NCI-H2029 treated with DMSO at 0.1 percent for 48 hours (cell line): ENCODE measurements at regions not wholly inside any gene's neighbourhood (a gene's known extent, or its start where the extent isn't known, plus 50 kb on each side); places are given as distances from the start of the nearest gene placed in this dataset.

ENCODE experiments used
- DNase-seq: peaks from one replicate; lab custom pipeline; 2025; lab: John Stamatoyannopoulos, UW

DNA sequence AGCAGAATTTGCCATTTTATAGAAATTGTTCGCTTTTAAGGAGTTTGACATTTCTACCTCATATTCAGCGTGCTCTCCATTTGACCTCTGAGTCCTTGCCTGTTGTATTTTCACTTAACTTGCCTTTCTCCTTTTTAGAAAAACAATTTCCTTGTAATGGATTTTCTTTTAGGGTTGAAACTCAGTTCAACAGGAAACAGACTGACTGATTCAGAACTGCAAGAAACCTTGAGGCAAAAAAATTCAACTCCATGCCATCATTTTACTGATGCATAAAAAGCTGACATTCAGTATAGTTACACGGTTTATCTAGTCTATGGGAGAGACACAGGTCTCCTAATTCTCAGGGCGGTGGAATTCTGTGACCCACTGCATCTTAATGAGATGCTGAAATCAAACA lies 59.8 kb downstream of the MRPS30 start:
- no peak for DNase-seq

DNA sequence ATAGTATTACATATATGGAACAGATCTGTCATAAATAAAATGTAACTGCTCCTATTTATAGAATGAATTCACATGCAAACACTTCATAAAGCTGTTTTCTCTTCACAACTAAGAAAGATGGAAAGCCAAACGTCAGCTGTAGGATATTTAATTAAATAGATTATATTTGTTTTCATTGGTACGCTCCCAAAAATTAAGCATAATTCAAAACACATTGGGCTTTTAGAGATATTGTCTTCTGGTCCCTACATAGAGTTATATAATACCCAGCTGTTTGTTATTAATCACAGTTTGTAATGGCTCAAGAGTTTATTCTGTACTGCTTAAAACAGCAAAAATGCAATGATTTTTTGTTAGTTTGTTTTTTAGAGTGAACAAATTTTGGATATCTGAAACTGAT lies 61.2 kb downstream of the MRPS30 start:
- DNase-seq, result no peak

DNA sequence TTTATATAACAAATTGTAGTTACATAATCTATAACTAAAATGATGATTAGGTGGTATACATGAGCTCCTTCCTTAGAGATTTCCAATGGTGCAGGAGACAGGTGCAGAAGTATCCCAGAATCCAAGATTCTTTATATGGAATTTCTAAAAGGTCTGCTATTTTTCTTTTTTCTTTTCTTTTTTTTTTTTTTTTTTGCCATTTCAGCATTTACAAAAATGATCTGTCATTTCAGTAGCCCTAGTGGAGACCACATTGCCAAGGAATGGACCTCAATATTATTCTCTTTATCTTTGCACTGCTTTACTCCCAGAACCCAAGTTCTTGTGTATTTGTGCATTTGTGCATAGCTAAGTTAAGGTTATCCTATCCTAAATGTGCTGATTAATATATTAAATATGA lies 61.7 kb downstream of the MRPS30 start:
- DNase-seq, result no peak

DNA sequence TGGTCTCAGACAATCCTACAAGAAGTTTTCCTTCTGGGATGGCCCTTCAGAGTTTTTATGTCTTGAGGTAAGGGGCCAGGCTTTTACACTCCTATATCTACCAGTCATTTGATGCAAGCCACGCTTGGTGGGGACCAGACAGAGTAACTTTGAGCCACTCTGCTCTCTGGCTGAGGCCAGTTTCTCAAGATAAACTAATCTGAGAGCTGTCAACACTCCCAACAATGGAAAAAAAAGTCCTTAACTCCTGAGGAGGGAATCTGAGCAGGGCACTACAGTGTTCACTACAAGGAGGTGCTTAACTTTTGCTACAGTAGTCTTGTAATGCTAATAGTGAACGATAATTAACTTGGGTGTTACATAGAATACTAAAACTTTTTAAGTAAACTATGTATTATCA lies 62.7 kb downstream of the MRPS30 start:
- no peak for DNase-seq

DNA sequence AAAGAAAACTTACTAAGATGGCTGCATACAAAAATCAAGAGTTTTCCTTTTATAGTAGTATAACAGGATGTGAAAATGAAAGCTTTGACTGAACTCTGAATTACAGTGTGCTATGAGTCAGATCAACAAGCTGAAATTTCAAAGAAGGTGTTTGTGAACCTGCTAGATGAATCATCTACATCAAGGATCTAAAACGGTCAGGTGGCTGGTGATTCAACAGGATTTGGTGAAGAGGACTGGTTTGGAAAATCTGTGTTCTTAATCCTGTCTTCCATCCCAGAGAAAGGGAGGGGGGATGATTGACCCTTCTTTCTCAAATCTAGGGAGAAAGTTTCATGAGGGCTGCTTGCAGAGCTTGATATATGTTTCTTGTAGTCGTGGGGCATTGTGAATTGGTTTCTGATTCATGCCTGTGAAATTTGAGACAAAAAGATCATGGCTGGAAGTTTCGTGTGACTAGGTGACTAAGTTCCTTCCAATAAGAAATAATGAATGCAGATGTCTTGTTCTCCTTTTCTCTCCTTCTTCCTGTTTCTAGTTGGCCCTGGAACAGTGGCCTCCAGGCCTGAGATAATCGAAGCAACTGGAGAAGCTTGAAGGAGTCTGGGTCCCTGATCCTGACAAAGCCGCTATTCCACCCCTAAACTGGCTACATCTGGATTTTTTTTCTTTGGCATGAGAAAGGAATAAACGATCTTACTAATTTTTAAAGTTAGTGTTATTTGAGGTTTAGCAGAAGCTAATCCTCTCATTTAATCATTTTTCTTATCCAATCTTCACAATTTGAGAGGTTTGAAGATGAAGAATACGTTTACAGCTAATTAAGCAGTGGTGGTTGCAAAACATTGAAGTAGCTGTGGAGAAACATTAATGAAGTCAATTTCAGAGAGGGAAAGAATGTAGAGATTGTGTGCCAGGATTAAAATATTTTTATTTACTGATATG lies 67.2 kb downstream of the MRPS30 start:
- DNase-seq, result no peak

DNA sequence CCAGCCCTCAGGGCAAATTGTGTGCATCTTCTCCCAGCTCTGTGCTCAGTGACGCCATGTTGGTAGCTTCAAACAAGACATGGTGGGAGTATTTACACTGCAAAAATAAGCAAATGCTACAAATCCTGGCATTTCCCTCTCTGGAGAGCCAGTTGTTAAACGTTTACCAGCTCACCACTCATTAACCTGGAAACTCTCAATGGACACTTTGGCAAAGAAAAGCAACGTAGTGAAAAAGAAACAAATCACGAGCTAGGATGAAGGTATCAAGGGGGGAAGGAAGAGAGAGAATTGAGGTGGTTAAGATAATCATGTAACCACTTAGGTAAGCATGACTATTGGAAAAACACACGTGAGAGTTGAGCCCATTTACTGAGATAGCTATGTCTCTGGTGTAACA lies 72.5 kb downstream of the MRPS30 start:
- no peak for DNase-seq

DNA sequence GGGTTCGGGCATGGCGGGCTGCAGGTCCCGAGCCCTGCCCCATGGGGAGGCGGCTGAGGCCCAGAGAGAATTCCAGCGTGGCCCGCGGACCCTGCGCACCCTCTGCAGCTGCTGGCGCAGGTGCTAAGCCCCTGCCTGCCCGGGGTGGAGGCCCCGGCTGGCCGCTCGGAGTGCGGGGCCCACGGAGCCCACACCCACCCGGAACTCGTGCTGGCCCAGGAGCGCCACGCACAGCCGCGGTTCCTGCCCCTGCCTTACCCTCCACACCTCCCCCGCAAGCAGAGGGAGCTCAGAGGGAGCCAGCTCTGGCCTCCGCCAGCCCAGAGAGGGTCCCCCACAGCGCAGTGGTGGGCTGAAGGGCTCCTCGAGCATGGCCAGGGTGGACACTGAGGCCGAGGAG lies 75.3 kb downstream of the MRPS30 start:
- DNase-seq, result no peak

DNA sequence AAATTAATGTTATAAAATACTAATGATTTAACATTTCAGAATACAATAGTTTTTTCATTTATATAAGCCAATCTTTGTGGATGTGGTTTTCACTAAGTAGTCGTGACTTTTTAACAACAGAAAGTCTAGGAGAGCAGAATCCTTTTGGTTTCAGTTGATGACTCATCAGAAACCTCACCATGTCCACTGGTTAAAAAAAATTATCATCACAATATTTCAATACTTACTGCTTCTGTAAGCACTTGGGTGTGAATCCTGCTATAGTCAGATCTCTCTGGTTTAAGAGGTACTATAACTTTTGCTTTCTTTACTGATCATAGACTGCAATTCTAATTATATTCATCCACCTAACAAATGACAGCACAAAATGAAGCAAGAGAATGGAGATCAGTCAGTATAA lies 77.2 kb downstream of the MRPS30 start:
- no peak for DNase-seq

DNA sequence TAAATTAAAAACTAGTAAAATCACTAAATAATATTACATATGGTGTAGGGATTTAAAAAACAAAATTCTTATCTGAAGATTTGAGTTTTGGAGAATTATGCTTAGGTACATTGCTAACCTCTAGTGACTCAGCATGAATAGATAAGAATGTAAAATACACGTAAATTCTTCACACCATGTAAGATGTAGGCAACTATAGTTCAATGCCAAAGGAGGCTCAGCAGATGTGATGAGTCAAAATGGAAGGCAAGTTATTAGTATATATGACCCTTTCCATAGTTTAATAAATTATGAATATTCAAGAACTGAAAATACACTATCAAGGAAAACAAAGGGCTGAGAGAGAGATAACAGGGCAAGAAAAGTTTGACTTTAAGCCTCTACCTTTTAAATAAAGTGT lies 79.0 kb downstream of the MRPS30 start:
- DNase-seq, result no peak

DNA sequence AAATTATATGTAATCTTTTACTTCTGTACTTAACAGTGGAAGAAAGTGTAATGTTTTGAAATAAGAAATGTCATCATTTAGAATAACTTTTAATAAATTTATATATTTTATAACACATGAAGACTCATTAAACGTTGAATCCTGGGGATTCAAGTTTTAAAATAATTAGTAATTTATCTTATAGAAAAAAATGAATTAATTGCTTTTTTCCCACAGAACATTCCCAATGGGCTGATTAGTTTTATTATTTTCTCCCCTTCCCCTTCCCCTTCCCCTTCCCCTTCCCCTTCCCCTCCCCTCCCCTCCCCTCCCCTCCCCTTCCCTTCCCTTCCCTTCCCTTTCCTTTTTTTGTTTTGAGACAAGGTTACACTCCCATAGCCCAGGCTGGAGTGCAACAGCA lies 79.7 kb downstream of the MRPS30 start:
- no peak for DNase-seq

DNA sequence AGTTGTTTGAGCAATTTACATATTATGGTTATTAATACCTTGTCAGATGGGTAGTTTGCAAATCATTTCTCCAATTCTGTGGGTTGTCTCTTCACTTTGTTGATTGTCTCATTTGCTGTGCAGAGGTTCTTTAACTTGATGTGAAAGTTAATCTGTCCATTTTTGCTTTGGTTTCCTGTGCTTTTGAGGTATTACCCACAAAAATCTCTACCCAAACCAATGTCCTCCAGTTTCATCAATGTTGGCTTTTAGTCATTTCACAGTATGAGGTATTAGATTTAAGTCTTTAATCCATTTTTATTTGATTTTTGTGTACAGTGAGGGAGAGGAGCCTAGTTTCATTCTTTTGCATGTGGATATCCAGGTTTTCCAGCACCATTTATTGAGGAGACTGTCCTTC lies 82.4 kb downstream of the MRPS30 start:
- DNase-seq, result no peak

DNA sequence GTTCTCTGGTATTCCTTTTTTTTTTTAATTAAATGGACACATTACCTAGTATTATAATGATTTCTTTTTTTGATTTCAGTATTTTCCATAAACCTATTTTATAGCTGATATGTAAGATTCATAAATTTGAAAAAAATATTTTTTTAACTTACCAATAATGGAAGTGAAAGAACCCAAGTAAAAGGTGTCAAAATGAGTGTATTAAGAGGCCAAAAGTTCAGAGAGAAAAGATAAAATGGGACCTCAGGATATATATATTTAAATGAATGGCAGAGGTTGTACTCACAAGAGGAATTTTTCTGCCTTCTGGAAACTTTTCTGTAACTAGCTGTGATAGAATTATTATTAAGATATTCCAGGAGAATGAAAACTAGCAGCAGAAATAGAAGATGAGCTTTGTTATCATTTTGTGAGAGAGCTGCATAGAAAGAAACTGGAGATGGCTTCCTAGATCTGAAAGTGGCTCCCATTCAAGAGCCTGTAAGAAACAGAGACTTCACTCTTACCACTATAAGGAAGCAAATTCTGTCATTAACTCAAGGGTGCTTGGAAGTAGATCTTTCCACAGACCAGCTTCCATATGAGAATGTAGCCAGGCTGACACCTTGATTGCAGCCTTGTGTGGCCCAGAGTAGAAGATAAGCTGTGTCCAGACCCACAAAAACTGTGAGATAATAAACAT lies 91.7 kb downstream of the MRPS30 start:
- DNase-seq, result no peak

DNA sequence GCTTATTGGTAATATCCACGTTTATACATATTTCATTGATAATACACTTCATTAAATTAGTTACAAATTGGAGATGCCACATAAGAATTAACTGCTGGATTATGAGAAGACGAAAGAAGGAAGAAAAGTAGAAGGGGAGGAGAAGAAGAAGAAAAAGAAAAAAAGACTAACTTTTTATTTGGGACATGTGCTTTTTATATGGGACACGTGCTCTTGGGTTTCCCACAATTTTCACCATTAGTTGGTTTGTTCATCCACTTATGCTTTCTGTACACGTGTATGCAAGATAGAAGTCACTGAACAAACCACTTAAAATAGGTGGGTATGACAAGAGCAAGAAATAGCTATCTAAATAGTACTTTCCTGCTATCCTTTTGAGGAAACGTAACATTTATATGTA lies 98.6 kb downstream of the MRPS30 start:
- DNase-seq, result no peak

DNA sequence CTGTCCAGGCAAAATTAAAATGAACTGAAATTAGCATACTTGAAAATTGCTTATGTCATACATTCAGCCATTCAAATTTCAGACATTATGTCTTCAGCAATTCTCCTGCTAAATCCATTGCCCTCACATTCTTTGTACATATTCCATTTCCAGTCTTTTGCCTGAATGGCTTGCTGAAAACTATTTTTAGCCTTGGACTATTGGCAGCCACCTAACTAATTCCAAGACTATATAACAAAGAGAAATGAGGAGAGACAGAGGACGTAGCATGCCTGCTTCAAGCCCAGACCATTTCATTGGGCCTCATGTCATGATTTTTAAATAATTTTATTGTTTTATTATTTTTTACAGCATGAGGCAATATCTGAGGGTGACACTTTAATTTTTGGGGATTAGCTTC lies 100.3 kb downstream of the MRPS30 start:
- DNase-seq, result no peak

DNA sequence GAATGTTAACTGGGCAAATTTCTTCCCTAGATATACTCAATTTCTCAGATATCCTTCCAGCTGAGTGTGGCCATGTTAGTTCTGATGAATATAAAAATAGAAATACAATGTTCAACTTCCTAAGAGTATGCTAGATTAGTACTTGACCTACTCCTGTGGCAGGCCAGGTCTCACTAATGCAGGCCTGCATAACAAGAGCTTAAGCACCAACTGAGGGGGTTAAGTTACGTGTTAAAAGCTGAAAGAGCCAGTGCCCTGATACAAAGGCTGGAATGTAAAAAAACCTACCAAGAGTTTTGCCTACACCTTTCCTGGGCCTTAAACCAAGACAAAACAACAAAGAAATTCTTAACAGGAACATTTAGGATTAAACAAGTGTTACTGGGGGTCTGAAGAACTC lies 102.8 kb downstream of the MRPS30 start:
- no peak for DNase-seq

DNA sequence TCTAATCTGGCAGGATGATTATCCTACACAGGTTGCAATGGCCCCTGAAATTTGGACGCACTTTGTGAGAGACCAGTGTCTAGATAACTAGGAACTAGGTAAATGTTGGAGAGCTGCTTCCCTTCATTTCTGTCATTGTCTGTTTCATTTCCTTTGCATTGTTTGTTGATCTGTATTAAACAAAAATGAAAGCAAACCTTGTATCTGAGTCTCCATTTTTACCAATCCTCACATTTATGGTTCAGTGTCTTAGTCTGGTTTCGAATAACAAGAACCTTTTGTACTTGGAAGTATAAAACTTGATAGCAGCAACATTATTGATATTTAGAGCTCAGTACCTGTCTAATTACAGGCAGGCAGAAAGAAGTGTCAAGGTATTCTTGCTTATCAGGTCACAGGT lies 105.5 kb downstream of the MRPS30 start:
- DNase-seq, result no peak

DNA sequence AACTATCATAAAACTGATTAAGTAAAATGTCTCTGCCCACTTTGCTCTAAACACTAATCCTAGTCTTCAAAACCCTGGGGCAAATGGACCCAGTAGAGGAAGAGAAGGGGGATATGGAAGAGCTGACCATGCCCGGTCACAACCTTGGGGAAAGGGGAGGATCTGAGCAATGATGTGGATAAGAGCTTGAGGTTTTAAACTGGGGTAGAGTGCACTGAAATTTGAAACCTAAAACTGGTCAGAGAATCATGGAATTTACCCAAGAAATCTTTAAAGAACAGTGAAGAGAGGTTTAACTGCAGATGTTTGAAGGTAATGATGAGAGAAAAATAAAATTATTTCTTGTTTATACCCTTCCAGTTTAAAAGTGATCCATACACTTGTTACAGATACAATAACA lies 110.8 kb downstream of the MRPS30 start:
- DNase-seq, result no peak

DNA sequence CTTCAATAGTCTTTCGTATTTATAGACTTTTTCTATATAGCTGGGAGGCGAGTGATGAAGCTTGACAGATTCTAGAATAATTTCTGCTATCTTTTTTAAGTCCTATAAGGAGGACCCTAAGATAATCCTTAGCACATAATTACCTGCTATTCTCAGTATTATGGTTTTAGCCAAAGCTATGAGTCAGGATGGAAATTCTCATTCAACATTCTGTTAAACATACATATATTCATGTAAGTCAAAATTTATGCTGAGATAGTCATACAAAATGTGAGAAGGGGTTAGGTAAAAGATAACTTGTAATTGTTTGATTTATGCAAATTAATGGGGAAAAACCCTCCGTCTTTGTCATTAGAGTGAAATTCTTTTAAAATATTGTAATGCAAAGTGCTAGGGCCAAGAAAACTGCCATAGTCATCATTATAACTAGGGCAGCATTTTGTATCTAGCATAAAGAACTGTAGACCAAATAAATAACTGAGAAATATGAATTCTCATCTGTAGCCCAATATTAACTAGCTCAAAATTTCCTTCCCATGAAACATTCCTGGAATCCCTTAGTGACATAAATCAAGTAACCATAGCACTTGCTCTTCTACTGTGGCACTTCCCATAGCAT lies 118.5 kb downstream of the MRPS30 start:
- no peak for DNase-seq

DNA sequence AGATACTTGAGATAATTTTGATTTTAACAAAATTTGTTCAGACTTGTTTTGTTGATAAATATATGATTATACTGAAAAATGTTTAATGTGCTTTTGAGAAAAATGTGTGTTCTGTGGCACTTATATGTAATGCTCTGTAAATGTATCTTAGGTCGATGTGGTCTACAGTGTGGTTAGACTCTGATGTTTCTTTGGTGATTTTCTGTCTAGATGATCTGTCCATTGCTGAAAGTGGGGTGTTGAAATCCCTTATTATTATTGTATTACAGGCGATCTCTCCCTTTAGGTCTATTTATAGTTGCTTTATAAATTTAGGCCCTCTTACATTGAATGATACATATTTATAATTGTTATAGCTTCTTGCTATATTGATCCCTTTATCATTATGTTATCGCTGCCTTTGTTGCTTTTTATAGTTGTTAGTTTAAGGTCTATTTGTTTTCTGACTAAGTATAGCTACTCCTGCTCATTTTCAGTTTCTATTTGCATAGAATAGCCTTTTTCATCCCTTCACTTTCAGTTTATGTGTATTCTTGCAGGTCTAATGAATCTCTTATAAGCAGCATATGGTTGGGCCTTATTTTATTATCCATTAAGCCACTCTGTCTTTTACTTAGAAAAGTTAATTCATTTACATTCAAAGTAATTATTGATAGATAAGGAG lies 124.3 kb downstream of the MRPS30 start:
- no peak for DNase-seq

DNA sequence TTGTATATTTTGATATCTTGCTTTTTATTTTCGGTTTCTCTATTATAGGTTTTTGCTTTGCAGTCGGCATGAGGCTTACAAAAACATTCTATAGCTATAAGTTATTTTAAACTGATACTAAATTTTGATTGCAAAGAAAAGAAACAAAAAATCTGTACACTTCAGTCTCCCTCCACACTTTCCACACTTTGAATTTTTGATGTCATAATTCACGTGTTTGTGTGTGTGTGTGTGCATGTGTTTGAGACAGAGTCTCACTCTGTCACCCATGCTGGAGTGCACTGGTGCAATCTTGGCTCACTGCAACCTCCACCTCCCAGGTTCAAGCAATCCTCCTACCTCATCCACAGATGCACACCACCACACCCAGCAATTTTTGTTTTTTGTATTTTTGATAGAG lies 124.9 kb downstream of the MRPS30 start:
- no peak for DNase-seq

DNA sequence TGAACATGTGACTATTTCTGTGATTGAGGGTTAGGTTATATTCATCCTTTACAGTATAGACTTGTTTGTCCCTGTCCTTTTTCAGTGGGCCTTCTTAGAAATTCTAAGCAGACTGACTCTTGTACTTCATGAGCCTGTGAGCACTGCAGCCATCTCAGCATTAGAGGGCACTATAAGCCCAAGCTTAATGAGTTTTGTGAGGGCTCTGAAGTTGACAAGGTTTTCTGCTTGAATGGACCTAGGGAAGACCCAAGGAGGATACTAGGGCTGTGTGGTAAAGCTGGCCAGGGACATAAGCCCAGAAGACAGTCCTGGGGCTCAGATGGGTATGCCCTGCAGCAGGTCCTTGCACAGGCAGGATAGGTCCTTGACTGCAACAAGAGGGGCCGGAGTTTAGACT lies 126.5 kb downstream of the MRPS30 start:
- no peak for DNase-seq

DNA sequence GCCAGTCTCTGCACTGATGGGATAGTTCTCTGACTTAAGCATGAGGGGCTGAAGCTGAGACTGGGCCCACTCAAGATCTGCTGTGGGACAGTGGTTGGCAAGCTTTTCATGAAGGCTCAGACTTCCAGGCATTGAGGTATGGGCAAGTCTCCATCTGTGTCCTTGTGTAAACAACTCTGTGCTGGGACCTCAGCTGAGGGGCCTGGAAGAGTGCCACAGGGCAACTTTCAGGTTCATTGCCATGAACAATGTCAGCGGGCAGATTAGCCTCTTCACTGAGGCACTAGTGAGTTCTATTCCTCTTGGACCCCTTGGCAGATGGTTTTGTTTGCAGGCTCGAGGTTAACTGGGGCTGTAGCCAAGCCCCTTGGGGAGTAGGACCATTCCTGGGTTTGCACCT lies 127.1 kb downstream of the MRPS30 start:
- DNase-seq, result no peak
